Suppressor macrophage (primary cell): ENCODE measurements at regions not wholly inside any gene's neighbourhood (a gene's known extent, or its start where the extent isn't known, plus 50 kb on each side); places are given as distances from the start of the nearest gene placed in this dataset.
A peak's percentile ranks its signal among the peaks of the same experiment; 100 is the strongest.
"Not testable (repeated sequence)": the region's sequence is repeated elsewhere in the genome, so short reads cannot be mapped to it uniquely, and the experiment has no call there.

Source experiments
- DNase-seq, 4 experiments: peaks; one replicate each; pipeline ENCODE4 v3.0.0-alpha.2; 2020 to 2022

DNA sequence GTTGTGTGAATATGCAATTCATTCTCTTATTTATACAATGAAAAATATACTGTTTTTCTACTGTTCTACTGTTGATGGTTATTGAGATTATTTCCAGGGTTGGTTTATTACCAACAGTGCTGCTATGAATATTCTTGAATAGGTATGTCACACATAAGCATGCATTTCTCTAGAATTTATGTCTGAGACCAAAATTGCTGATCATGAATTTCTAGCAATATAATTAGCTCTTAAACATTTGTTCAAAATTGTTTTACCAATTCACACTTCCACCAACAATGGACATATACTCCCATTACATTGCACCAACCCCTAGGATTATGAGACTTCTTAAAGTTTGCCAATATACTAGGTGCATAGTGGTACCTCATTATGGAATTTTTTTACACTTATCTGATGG lies 164.1 kb upstream of the KCNQ5 start:
- DNase-seq, result no peak

DNA sequence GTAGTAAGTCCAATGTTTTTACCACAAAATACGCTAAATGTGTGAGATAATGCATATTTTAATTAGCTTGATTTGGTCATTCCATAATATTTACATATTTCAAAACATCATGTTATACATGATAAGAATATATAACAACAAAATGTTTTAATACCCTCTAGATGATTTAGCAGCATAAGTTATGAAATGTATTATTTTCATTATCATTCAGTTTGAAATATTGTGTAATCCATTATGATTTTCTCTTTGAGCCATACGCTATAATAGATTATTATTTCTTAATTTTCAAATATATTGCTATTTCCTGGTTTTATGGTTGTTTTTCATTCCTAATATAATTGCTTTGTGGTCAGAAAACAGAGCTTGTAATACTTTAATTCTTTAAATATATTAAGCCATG lies 163.3 kb upstream of the KCNQ5 start:
- DNase-seq, result no peak

DNA sequence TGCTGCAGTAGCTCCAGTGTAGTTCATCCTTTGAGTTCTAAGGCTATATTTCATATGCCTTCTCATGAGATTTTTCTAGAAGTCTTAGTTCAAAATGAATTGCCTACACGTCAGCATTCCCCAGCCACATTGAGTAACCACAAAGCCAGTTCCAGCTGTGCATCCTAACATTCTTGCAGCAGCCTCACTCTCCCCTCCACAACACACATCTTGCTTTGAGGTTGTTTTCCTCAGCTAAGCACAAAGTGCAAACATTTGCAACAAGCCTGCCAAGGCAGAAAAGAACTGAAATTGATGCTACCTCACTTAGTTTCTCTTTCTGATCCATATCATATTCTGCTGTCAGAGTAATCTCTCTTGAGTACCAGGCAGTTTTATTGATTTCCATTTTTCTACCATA lies 160.7 kb upstream of the KCNQ5 start:
- DNase-seq, result no peak

DNA sequence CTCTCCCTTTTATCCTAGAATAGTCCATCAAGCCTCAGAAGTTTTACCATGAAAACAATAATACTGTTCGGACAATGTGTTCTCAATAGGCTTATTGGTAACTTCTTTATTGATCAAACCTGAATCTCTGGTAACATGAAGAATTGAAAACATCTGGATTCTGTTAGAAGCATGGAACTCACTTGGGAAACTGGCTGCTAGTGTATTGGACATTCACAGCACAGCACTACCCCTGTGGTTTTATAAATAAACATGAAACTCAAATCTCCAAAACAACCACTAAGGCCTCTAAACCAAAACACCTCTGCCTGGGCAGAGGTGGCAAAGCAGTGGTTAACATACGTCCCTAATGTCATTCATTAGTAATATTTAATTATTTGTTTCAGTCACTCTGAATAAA lies 157.6 kb upstream of the KCNQ5 start:
- no peak for DNase-seq

DNA sequence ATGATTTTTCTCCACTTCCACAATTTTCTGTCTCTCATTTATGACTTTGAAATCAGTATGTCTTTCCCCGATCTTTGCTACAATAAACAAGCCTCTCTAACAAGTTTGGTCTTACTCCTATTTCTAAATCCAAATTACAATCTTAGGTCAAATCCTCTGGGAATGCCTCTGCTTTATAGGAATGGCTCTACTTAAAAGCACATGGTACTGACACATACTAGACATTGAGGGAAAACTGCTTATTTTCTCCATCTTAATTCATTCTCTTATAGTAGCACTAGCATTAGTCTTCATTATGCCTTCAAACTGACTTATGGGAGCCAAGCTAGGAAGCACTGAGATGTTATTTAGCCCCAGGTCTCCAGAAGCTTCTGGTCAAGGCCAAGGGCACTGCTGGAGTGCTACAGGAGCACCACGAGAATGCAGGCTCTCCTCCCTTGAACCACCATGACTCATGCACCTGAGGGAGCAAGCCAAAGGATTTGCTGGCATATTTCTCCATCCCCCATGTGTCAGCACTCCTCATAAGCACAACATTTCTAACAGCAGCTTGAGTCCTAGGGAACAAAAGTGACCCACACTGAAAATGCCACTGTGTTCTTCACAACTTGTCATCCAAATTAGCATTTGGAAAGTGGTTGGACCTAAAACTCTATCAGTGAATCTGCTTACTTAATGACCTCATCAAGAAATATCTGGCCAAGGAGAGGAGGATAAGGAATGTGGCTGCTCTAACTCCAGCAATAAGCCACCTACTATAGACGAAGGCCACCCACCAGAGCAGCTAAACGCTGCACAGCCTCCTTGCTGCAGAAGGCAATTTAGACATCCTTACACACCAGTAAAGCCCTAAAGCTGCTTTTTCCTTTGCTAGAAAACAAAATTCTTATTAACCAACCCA lies 156.8 kb upstream of the KCNQ5 start:
- DNase-seq, result no peak

DNA sequence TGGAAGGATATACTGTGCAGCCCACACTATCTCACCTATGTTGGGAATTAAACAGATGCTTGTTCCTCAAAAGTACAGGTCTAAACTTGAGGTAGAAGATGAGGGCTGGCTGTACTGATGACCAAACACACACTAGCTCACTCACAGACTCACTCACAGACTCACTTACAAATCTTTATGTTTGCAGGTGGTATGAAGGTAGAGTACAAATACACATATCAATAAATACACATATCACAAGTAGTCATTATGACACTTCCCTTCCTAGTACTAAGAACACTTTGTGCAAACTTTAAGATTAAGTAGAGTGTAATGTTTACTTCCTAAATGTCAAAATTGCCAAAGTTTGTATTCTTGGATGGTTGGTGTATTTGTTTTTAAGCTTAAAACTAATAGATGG lies 155.4 kb upstream of the KCNQ5 start:
- no peak for DNase-seq

DNA sequence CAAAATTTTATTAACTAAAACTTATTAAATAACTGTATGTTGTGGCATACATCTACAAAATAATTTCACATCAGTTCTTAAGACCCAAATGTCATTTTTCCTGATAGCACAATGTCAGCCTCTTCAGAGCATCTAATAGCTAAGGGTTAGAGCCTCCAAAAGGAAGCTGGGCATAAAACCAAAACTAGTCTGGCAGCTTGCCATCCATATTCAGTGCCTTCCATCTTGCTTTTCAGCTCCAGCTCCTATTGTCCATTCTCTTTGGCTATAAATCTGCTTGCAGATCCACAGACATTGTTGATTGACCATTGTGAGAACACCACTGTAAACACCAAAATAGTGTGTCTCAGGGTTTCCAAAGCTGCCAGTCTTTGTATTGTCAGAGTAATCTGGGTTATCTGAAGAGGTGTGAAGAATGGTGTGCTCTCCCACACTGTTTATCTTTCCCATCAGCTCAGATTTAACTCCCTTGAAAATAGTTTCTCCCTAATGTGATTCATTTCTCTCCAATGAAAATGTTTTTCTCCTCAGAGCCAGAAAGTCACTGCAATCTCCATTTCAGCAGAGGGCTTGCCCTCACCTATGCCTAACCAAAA lies 154.8 kb upstream of the KCNQ5 start:
- DNase-seq, result no peak

DNA sequence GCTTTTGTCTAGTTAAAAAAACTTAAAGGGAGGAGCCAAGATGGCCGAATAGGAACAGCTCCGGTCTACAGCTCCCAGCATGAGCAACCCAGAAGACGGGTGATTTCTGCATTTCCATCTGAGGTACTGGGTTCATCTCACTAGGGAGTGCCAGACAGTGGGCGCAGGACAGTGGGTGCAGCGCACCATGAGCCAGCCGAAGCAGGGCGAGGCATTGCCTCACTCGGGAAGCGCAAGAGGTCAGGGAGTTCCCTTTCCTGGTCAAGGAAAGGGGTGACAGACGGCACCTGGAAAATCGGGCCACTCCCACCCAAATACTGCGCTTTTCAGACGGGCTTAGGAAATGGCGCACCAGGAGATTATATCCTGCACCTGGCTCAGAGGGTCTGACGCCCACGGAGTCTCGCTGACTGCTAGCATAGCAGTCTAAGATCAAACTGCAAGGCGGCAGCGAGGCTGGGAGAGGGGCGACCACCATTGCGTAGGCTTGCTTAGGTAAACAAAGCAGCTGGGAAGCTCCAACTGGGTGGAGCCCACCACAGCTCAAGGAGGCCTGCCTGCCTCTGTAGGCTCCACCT lies 152.4 kb upstream of the KCNQ5 start:
- not testable (repeated sequence) for DNase-seq

DNA sequence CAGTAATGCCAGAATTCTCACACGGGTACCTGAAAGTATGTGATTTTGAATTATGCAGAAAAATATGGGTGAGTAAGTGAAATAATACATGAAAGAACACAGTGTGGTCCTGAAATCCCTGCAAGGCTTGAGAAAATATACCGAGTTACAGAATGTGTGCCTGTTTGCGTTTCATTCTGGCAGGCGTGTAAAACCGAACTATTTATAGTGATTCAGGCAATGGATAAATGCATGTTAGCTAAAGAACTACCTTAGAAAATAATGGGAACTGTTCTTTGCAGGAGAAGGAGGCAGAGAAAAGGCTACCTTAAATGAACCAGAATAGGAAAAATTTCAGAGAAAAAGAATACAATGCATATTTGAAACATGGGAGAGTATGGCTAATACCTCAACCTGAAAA lies 145.8 kb upstream of the KCNQ5 start:
- no peak for DNase-seq

DNA sequence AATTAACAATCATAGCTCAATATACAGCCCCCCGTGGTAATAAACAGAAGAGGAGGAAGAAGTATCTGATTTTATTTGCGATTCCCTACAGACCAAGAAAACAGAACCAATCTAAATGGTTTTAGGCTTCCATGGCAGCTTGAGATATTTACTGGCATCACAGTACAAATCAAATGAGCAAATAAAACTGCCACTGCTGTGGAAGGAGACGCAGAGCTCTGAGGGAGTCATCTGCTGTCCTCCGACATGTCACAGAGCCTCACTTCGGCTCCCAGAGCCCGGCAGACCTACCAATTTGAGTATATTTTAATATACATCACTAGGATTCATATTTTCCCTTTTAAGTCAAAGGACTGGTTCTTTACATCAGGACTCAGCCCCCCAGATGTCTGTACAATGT lies 145.2 kb upstream of the KCNQ5 start:
- DNase-seq, result no peak

DNA sequence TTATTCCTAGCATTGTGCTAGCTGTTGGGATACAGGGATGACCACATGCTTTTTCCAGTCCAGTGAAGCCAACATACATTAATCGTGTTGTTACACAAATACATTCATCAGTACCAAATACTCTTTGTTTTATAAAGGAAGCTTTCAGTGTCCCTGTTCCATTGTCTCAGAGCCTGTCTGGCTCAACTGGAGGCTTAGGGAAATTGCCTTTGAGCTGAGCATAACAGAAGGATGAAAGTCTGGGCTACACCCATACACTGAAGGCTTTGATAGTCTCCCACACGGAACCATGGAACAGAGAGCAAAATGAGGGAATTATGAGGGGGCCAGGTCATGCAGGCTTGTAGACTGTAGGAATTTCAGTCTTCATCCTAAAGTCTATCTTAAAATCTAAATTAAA lies 126.4 kb upstream of the KCNQ5 start:
- no peak for DNase-seq

DNA sequence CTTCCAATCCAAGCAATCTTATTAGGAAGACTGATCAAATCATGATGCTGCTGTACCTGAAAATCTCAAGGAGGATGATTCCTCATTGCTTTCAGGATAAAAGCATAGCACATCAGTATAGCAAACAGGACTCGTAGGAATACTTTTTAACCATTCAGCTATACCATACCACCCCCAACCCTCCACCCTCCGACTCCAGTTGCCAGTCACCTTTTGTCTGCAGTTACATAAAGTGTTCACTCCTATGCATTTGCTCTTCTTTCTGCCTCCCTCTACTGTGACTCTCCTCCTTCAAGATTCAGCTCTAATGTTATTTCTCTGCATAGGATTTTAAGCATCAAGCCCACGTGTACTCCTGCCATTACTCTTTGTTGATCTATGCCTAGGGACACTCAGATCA lies 124.7 kb upstream of the KCNQ5 start:
- no peak for DNase-seq

DNA sequence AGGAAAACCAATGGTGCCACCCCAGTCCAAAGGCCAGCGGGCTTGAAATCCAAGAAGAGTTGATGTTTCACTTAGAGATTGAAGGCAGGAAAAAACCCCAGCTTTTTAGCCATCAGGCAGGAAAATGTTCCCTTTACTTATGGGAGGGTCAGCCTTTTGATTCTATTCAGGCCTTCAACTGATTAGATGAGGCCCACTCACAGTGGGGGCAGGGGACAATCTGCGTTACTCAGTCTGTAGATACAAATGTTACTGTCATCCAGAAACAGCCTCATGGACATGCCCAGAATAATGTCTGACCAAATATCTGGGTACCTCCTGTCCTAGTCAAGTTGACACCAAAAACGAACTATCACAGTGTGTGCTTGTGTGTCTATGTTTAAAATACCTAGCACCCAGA lies 121.2 kb upstream of the KCNQ5 start:
- no peak for DNase-seq

DNA sequence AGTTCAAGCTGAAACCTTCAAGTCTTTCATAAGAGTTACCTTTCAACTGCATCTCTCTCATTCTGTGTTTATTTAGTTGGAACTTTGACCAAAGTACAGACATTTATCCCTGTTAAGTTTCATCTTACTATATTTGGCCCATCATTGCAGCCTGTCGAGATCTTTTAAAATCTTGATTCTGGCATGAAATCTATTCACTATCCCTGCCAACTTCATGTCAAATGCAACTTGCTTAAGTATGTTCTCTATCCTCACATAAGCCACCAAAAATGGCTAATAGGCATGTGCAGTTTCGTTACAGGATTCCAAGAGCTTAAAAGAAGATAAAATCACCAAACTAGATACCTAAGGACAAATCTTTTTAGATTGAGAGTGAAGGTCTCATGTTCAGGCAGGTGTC lies 117.5 kb upstream of the KCNQ5 start:
- DNase-seq, result no peak

DNA sequence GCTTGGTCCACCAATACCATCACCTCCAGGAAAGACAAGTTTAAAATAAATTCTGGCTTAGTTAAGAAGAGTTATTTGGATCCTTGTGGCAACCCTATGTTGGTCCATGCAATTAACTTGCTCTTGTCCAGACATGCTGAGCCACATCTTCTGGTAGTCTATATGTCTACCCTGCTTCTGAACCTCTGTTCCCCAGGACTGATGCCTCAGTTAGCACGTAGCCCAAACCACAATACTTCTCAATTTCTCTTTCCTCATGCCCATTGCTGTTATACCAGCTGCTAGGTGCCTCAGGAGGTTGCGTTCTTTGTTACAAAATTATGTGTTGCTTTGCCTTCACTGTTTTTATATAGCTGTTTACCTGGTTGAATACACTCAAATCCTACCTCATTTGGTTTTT lies 116.4 kb upstream of the KCNQ5 start:
- no peak for DNase-seq

DNA sequence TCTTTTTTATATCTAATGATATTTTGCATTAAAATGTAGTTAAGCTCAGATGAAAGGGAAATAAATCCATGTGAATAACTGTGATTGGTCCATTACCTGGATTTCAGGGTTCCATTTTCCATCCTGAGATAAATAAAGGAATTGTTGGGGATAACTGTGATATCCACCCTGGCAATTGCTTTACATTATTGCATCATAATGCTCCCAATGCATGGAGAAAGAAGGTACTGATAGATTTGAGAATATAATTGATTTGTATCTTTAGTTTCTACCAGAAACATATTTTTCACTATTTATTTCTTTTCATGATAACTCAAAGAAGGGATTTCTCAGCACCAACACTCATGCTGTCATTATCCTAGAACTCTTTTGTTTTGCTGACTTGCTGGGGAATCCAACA lies 102.0 kb upstream of the KCNQ5 start:
- DNase-seq, result no peak

DNA sequence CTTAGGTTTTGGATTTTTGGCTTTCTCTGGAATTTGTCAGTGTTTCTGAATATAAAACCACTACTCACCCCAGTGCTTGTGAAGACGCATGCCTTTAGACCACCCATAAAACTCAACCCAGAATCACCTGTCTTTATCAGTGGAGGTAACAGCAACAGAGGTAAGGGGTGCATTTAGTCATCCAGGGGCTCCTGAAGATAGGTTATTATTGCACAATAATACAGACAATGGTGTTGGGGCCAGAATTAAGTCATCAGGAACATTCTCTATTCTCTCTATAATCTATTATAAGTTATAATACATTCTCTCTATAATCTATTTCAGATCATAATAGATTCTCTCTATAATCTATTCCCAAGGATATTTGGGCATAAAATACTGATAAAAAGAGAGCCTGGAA lies 100.2 kb upstream of the KCNQ5 start:
- DNase-seq, result no peak

DNA sequence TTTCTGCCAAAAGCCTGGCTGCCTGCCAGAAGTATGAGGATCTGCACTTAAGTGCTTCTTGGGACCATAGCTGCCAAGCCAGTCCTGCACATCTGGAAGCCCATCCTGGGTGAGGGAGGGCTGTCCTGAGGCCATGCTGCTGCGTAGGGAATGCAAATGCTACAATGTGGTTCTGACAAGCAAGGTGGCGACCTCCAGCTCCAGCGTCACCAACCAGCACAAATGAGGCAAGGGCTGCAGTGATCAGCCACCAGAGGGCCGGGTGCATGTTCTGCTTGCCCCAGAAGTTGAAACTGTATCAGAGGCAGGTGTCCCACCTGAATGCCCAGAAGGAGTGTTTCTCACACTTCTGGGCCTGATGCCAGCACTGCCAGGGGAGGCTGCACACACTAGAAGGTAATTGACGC lies 99.1 kb upstream of the KCNQ5 start:
- peak in 2 of 4 experiments; percentile 1 to 6 for DNase-seq

DNA sequence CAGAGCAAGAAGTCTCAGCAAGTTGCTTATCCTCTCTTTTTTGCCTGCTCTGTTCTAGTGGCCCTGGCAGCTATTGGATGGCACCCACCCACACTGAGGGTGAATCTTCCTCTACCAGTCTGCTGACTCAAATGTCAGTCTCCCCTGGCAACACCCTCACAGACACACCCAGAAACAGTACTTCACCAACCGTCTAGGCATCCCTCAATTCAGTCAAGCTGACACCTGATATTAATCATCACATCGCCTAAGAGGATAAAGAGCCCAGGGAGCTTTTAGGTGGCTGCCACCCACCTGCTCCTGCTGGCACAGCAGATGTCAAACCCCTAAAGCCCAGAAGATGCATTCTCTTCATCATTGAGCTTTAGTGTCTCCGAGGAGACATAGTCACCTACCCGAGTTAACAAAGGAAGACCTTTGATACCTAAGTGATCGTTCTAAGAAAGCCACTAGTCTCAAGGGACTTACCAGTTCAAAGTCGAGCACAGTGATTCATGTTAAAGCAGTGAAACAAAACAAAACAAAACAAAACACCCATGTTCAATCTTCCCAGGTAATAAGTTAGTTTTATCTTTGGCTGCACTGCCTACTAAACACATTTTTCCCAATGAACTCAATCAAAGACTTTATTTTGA lies 97.7 kb upstream of the KCNQ5 start:
- no peak for DNase-seq

DNA sequence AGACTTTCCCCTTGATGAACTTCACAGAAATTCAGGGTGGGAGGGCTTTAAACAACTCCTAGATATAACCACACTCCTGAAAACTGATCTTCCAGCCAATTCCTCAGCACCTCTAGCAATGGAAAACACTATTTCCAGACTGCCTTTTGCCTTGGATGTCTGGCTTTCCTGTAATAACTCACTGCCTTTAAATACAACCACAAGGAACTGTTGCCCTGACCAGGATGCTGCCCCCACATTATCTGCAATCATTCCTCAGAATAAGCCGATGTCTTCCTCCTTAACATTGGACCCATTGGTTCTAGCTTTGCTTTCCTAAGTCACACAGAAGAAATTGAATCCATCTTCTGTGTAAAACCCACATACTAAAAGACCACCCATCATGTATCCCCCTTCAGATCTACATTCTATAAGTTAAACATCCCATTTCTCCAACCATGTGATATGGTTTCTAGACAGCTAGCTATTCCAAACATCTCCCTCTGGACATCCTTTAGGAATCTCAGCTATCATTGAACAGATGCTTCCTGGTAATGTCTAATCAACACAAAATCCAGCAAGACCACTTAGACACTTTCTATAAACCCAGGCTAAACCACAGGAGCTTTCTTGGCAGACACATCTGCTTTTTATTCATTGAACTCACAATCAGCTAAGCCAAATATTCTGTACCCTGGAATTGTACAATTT lies 95.9 kb upstream of the KCNQ5 start:
- DNase-seq, result no peak

DNA sequence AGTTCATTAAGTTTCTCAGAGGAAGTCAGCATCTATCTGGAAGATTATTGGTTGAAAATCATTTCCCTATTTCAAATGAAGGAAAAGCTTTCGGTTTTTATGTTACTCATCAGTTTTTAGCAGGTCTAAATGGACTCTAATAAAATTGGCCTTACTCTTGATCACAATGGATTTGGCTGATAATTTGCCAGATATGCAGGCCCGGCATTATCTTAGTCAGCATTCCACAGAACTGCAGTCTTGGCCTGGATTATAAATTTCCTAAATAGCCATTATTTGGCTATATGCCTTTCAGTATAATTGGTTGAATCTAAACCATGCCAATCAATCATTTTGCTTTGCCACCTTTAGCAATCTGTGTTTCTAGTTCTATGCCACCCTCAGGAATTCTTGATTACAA lies 91.7 kb upstream of the KCNQ5 start:
- no peak for DNase-seq

DNA sequence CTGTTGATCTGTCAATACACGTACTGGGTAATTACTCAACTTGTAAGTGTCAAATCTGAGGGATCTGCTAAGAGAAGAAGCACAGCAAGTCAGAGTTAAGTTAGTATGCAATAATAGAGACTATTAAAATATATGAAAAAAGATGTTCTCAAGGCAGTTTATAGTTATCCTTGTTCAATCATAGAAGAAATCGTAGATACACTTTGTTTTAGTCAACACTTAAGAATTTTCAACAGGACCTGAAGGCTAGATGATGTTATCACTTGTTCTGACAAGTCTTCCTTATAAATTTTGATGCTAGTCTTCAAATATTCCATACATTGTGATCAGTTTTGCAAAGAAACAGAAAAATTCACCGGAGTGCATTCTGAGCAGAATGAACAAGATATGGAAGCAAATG lies 91.1 kb upstream of the KCNQ5 start:
- no peak for DNase-seq

DNA sequence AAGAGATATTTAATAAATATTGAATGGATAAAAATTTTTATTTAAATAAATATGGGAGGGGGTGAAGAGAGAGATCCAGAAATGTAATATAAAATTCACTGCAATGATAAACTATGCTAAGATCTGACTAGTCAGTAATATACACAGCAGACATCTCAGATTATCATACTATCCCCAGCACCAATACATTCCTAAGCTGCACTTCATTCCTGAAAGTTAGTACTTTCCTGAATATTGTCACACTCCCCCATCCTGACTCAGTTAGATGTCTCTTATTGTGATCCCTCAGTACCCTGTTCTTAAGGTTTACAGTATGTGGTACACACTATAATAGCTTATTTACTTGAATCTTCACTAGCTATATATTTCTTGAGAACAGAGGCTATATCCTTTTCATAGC lies 88.3 kb upstream of the KCNQ5 start:
- no peak for DNase-seq
